OCI-LY3 (cell line): ENCODE measurements at regions not wholly inside any gene's neighbourhood (a gene's known extent, or its start where the extent isn't known, plus 50 kb on each side); places are given as distances from the start of the nearest gene placed in this dataset.

ENCODE experiments used
- EZH2phosphoT487 ChIP-seq: fragments of 200-600 bp; shearing (Covaris generic); IDR thresholded peaks from 2 replicates; pipeline ENCODE4 v1.6.1; 2018; ENCODE audit warnings: antibody characterized with exemption, mixed run types, low read depth
- TF ChIP-seq, protein P1 (sequence below): fragments of 200-600, 300-600 bp; sonication (generic); IDR thresholded peaks from 2 replicates; pipeline ENCODE4 v1.5.1; 2014; ENCODE audit warnings: antibody characterized with exemption, low read length, low read depth

DNA sequence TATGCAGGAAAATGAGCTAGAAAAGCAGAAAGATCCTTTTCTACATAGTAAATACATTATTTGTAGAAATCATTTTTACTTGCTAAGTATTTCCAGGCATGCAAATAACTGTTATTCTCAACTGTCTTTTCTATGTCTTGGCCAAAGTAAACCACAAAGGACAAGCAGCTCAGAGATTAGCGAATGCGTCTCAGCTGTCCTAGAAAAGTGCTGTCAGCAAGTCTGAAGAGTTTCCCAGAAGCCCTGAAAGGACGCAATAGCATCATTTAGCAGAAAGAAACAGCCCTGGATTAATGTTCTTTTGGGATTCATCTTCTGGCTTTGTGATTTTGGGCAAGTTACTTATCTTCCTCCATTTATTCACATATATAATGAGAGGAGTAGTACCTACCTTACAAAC is 100.3 kb downstream of the ZIC1 start:
- TF ChIP-seq, protein P1, sequence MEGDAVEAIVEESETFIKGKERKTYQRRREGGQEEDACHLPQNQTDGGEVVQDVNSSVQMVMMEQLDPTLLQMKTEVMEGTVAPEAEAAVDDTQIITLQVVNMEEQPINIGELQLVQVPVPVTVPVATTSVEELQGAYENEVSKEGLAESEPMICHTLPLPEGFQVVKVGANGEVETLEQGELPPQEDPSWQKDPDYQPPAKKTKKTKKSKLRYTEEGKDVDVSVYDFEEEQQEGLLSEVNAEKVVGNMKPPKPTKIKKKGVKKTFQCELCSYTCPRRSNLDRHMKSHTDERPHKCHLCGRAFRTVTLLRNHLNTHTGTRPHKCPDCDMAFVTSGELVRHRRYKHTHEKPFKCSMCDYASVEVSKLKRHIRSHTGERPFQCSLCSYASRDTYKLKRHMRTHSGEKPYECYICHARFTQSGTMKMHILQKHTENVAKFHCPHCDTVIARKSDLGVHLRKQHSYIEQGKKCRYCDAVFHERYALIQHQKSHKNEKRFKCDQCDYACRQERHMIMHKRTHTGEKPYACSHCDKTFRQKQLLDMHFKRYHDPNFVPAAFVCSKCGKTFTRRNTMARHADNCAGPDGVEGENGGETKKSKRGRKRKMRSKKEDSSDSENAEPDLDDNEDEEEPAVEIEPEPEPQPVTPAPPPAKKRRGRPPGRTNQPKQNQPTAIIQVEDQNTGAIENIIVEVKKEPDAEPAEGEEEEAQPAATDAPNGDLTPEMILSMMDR: no peak
- no peak for TF ChIP-seq EZH2phosphoT487
